ENCODE measurements at regions not wholly inside any gene's neighbourhood (a gene's known extent, or its start where the extent isn't known, plus 50 kb on each side); places are given as distances from the start of the nearest gene placed in this dataset.

- no peaks in the 10 kb centered on the region for H3K27me3 ChIP-seq
- TF ChIP-seq POLR2A (IDR thresholded peaks at IDR 0.05) (no peak), CTCF (IDR thresholded peaks at IDR 0.05) (no peak)
- no peak overlapping the region for H3K4me3 ChIP-seq
- intact Hi-C loops (cut with DNase I; ENCODE audit: low total_unique reads): no loop called here
- no peaks in the 10 kb centered on the region for H3K9me3 ChIP-seq
- no peaks in the 10 kb centered on the region for H3K4me1 ChIP-seq
- no peaks in the 10 kb centered on the region for H3K36me3 ChIP-seq (ENCODE audit: low read depth, missing control alignments)
- H3K27ac ChIP-seq: no peak overlapping the region
- DNase-seq: no peak
- 82 to 90% methylated on average over 5 to 10 of the region's 10 CpGs for WGBS, 2 donors
These were observed 66.5 kb upstream of the MAGEB18 start for GRCh38 chrX:26071618-26072017.

GRCh38 chrX:26083093-26083492 is 55.0 kb upstream of the MAGEB18 start:
- no peak overlapping the region for H3K27ac ChIP-seq
- H3K4me1 ChIP-seq: no peaks in the 10 kb centered on the region
- TF ChIP-seq CTCF (IDR thresholded peaks at IDR 0.05): no peak
- TF ChIP-seq POLR2A (IDR thresholded peaks at IDR 0.05): no peak
- H3K4me3 ChIP-seq: no peak overlapping the region
- H3K36me3 ChIP-seq (ENCODE audit: low read depth, missing control alignments): no peaks in the 10 kb centered on the region
- H3K27me3 ChIP-seq: no peaks in the 10 kb centered on the region
- intact Hi-C loops (cut with DNase I; ENCODE audit: low total_unique reads): no loop called here
- WGBS, 2 donors: 75 to 81% methylated on average over 4 of the region's 4 CpGs
- no peak for DNase-seq
- H3K9me3 ChIP-seq: no peaks in the 10 kb centered on the region

All from testis (tissue), 2 donors.